HG03469 (cell line): ENCODE measurements at regions not wholly inside any gene's neighbourhood (a gene's known extent, or its start where the extent isn't known, plus 50 kb on each side); places are given as distances from the start of the nearest gene placed in this dataset.

Experiments used
- ATAC-seq: cut with Tn5 transposase; IDR thresholded peaks from one replicate; pipeline ENCODE4 v1.9.1; 2021; ENCODE audit warnings: mild to moderate bottlenecking, moderate library complexity, moderate number of reproducible peaks; ENCODE audit not compliant: unreplicated experiment

DNA sequence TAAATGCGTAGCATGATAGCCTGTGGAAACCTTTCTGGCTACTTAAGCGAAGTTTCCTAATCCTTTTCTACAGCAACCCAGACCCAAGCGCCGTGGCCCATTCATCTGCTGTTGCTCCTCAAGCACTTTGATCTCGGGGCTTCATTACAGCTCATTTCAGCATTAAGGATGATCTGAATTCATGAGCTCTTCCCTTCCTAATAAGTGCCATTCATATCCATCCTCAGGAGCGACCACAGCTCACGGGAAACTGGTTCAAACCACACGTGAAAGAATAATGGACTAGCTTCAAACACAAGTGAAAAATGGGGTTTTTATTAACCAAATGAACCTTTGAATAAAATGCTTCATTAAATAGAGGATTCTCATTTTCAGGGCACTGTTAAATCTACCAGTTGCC is 202.6 kb upstream of the LEF1 start:
- ATAC-seq, result no peak

DNA sequence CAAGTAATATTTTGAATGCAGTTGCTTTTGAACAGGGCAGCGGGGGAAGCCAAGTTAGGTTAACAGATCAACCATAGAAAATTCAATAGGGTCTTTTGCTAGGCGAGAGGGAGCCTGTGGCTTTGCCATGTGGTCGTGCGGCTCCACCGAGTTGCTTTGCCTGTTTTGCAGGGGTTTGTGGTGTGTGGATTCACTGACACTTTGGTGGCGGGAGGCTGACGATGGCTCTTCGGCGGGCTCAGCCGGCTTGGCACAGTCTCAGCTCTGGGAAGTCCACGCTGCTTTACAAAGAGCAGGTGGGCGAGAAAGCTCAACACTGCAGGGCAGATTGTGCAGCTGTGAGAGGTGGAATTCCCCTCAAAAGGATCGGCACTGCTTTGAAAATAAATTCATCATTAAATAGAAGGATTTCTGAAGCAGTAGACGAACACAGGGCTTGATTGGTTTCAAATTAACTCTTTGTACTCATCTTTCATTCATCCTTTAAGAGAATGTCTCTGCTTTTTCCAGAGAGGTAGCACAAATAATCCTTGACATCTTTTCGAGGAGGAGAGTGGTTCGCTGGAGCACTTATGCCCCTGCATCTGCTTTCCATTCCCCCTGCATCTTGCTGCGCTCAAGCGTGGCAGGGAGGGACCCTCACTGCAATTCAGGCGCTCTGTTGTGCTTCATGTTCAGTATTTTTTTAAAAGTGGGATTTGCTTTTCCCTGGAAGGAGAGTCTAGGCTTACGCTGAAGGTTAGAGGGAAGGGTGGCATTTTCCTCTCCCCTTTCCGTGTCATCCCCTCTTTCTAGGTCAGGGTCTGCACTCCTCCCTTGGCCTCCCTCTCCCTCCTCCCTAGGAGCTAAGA is 201.8 kb upstream of the LEF1 start:
- no peak for ATAC-seq

DNA sequence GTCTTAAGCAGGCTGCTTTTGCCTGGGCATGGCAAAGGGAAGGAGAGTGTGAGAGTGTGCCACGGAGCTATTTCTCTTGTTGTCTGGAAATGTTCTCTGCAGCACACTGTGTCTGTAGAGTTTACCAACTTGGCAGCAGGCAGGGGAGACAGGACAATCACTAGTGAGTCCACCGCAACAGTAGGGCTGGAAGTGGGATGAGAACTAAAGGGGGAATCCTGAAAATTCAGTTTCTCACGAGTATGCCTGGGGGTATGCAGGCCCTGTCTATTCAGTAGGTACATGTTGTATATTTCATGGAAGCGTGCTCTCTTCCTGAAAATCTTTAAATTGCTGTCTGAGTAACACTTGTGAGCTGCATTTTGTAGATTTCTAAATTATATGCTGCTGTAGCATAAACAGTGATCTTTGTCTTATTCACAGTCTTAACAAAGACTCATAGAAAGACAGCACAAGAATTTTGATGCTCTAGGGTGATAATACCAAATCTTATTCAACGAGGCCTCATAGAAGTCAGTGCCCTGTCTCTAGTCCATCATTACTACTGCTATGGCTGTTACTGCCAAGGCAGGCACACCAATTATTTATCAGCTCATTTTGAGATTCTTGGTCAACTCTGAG is 200.4 kb upstream of the LEF1 start:
- ATAC-seq, result no peak

DNA sequence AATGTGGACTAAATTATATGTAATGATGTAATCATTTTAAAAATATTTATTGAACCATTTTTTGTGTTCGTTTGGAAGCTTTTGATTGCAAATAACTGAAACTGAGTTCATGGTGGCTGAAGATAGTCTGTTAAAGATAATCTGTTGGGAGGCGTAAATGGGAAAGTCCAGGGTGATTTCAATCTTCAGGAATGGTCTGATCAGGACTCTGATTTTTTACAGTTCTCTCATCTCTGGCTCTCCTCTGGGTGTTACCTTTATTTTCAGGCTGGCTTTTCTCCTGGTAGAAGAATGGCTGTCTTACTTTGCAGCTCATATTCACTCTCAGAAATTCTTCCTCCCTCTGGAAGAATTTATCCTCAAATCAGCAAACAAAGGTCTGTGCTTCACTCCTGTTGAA is 199.0 kb upstream of the LEF1 start:
- ATAC-seq, result no peak

DNA sequence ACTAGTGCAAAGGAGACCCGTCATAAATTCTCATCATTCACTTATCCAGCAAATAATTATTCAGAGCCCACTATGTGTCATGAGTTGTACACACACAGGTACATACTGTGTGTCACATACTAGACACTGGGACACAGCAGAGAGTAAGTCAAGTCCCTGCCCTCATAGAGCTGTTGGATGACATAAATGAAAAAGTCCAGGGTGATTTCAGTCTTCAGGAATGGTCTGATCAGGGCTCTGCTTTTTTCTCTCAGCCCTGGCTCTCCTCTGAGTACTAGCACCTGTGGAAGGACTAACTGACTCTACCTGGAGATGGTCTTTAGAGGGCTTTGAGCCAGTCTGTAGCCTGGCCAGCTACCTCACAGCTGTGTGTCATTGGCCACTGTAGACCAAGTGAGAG is 198.0 kb upstream of the LEF1 start:
- ATAC-seq, result no peak

DNA sequence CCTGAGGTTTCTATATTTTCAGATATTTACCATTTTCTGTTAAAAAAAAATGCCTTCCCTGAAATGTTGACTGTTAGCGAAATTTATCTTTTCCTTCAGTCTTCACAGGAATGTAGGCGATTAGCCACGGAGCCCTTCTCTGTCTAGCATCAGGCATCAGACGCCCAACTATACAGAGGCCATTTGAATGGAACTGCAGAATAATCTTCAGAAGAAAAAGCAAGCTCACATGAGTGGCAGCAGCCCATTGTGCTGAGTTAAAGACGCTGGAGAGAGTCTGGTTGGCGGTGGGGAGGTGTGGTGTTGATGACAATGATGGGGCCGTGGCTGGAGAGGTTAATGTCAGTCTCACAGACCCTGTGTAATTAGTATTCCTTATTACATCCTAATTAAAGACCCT is 196.8 kb upstream of the LEF1 start:
- ATAC-seq, result no peak

DNA sequence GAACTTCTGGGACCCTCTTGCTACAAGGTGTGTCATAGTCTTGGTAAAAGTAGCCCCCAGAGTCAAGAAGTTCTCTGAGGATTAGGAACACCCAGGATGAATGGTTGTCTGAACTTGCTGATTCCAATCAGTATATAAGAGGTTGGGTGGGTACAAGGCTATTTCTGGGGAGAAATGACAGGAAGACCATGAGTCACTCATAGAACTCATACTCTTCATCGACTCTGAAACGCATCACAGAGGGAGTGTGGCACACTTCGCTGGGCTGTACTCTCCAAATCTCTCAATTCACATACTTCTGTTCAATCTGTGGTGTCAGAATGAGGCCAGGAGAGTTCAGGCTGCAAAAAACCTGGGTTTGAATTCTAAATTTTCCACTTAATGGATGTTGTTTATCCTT is 193.2 kb upstream of the LEF1 start:
- no peak for ATAC-seq

DNA sequence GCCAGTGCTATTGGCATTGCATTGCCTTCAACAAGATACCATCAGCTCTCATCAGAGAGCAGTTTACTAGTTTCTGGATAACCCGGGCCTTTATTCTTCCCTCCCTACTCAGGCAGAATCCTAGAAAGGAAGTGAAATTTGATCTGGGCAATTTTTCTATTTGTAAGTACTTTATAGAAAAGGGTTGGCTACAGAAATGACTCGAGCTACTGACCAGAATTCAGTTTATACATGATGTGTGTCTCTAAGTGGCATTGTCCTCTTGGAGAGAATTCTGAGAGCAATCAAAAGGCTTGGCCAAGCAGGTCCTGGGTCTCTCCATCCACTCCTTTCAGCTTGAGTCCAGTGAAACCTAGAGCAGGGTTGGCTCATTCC is 192.7 kb upstream of the LEF1 start:
- ATAC-seq, result no peak

DNA sequence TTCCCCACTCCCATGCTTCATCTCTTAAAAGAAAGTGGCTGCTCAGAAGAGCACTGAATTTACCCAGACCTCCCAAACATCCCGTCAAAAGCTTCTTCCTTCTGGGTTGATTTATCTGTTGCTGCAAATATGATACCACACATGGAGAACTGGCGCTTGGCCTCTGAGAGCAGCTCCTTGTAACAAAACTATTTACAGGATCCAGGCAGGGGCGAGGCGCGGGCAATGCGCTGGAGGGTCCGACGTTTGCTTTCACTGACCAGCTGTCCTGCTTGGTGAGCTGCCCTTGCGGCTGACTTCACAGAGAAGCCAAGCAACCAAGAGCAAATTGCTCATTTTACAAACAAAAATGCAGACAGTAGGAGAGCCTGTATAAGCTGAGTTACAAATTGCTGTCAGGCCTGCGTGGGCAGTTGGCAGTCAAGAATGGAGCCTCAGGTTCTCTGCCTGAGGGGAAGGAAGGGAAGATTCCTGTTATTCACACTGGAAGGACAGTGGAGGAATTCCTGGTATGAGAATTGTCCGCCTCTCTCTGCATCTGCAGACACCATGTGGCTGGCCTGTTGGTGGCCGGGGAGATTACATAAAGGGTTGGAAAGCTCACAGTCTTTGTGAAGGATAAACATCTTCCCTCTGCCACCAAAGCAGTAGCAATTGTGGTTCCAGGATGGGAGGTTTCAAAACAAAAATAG is 192.2 kb upstream of the LEF1 start:
- no peak for ATAC-seq

DNA sequence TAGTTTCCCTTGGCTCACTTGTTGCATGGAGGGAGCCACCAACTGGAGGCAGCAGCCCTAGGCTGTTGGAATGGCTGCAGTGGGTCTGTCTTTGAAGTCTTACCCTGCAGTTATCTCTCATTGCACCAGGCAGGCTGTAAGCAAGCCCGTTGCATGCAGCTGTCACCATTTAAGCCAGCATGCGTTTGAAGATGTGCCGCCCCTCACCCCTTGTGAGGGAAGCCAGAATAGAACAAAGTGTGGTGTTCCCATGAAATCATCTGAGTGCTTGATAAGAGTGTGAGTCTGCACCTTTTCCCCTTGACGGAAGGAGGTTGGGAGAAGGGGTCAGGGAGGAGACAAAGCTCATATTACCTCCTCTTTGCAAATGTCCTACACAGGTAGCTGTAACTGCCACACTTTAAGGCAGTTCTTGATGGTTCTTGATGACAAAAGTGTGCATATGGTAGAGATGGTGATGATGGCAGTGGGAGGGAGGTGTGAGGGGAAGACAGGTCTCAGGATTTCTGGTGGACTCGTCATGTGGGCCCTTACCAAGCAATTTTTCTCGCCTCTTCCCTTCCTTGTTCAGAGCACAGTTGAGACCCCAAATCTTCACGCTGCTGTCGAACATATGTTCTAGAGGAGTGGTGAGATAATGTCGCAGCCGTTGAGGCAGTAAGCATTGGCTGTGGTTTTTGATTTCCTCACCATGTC is 191.4 kb upstream of the LEF1 start:
- ATAC-seq, result no peak

DNA sequence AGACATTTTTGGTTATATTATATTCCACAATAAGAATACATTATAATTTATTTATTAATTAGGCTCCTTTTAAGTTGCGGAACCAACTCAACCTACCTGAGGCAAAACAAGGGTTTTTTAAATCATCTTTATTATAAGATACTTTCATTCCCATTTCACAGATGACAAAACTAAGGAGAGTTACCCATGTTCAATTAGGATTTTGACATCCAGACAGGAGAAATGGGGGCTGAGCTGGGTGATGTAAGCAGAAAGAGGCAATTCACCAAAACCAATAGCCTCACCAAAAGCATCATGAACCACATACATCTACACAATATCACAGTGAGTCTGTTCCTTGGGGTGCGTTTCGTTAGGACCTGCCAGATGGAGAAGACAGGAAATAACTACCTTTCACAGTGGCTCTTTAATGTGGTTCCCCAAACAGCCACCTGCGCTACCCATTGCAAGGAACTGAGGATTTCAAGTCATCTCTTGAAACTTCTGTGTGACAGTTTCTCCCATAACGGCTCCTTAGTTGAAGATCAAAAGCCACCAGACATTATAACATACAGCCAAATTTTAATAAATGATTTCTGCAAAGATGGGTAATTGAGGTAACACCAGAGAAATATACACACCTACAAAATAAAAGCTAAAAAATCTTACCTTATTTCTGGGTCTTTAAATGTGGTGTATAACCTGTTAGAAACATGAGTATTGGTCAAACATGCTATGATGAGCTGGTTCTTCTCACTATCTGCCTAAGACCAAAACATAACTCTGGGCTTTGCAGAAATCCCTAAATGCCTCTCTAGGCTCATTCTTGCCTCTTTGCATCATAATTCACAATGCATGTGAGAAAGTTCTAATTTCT is 190.6 kb upstream of the LEF1 start:
- ATAC-seq, result no peak

DNA sequence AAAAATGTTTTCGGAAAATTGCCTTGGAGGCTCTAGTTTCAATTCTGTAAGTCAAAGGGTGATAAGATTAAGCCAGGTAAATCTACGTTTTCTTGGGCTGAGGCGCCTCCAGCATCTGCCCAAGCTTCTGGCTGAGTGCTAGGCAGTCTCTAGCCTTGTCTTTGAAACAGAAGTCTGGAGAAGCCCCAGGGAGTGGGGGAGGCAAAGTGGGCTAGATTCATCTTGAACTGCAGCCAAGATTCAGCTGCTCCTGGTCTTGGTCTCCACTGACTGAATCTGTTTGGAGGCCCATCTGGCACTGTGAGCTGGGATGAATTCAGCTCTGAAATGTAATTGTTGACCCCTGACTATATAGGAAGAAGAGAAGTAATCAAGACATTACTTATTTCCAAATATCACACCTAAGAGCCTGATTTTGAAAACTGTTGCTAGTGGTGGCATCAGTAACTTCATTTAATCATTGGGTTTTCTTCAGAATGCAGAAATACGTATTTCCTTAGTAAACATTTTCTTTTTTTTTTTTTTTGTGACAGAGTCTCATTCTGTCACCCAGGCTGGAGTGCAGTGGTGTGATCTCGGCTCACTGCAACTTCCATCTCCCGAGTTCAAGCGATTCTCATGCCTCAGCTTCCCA is 187.3 kb upstream of the LEF1 start:
- ATAC-seq, result no peak

DNA sequence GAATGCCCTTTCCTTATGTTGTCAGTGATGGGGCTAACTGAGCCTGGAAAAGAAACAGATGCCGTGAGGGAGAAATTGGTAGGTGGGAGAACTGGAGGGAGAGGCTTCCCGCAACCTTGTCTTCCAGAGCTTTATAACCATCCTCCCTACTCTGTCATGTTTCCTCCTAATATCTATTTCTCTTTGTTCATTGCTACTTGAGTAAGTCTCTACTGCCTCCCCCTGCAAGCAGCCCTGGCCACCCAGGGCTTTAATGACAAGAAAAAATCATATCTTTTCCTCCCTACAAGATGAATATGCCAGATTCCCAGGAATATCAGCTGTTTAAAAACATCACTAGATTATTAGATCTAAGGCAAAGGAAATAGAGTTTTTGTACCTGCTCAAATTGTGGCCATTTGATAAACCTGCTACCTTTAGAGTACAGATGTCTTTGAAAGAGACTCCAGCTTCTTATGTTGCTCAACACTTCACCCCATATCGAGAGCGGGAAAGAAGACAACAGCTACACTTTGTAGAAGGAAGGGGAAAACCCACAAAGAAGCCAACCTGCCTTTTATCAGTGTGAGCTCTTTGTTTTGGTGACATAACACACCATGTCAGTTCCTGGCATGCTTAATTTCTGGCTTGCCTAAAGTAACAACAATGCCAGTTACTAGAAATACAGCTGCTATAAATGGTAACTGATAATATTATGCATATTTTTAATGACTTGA is 186.6 kb upstream of the LEF1 start:
- no peak for ATAC-seq

DNA sequence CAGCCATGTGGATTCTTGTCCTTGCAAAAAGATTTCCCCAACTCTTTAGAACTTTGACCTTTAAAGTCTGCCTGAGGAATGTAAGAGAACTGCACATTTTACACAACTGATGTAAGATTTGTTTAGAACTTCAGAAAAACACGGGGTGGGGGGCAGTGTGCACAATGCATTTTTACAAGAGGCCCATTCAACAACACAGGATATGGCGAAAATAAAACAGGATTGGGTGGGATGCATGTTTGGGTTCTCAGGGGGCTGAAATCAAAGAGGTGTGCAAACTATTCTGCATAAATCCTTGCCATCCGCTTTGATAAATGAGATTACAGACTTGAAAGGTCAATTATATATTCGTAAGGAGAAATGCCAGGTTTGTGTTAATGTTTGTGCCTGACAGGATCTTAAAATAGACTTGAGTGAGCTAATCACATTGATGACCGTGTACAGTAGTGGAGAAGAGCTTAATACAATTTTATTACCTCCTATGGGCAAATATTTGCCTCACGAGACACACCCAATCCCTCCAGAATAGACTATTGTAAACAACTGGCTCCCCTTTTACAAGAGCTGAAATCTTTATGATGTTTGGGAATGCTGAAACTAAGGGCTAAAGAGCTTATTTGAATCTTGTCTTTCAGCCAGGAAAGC is 184.1 kb upstream of the LEF1 start:
- ATAC-seq, result no peak

DNA sequence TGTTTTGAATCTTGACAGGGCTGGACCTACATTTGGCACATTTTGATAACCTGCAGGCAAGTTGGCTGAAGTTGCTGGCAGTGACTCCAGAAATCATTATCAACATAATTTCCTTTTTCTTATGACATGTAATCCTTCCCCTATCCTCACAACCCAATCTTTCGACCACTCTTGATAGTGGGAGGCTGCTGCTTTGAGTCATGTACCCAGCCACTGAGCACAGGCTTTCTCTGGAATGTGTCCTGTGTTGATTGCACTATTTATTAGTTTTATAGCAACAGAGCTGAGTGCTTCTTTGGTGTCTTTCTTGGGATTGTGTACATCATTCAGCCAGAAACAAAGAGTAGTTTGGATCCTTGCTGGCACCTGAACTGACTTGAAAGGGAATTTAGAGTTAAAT is 183.1 kb upstream of the LEF1 start:
- no peak for ATAC-seq

DNA sequence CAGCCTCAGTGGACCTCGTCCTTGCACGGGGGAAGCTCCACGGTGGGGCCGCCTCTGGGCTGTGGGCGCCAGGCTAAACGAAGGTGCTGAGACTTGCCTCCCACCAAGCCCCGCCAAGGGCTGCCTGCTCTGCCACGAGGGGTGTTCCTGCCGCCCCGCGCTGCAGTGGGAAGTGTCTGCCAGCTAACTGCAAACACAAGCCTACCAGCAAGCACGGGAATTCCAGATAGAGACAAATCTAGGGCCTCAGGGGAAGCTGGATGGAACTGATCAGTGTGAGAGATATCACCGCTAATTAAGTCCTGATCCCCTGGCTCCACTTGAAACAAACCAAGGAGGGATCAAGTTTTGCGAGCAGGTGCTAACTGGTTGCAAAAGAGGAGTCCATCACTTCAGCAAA is 181.6 kb upstream of the LEF1 start:
- no peak for ATAC-seq

DNA sequence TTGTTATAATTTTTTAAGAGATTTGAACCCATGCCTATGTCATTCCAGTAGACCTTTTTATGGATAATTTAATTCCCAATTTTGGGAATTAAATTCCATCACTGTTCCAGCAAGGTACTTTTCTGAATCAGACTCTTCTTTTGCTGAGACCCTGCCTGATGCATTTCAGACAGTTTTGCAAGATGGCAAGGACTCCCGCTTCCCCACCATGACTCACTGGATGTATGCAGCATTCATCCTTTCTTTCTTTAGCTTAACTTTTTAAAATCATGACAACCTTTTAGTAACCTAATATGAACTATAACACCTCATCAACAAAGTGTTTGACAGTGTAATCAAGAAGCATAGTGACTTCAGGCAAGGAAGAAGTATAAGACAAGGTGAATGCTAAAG is 178.1 kb upstream of the LEF1 start:
- ATAC-seq, result no peak

DNA sequence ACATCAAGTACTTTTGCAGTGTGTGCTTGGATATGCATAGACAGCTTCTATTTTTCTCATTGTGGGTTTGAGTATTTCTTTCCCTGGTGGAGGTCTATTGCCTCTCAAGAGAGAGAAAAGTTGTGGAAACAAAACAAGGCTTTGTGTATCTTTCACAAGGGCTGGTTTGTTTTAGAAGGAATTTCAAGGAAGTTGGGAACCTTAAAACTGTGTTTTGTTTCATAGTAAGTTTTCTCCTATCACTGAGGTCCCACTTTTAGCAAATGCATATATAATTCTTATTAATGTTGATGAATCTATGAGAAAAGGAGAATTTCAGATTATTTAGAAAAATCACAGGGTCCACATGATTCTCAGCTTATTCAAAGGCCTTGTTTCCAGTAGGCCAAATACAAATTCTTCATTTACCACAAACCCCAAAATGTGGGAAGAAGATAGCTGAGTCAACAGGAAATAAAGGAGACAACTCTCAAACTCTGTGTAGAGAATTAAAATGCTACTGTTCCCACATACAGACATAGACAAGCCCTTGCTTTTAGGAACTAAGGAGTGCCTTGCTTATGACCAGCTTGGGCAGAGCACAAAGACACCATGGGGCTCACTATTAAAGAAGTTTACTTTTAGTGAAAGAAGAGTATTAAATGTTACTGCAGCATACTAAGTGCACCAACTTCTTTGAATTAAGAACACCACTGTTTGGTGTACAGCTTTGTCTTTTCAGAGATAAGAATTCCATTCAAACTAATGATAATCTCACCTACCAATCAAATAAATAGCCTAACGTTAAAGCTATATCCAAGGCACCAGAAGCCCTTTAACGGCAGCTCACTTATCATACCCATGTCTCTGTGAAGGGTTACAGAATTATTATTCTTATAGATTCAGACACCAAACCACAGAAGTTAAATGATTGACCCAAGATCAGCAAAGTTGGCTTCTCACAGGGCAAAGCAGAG is 177.4 kb upstream of the LEF1 start:
- no peak for ATAC-seq
